GM18499 (cell line): ENCODE measurements at regions not wholly inside any gene's neighbourhood (a gene's known extent, or its start where the extent isn't known, plus 50 kb on each side); places are given as distances from the start of the nearest gene placed in this dataset.
"Not testable (repeated sequence)": the region's sequence is repeated elsewhere in the genome, so short reads cannot be mapped to it uniquely, and the experiment has no call there.

Source experiments
- ATAC-seq: cut with Tn5 transposase; IDR thresholded peaks from one replicate; pipeline ENCODE4 v1.9.1; 2021; ENCODE audit warnings: moderate number of reproducible peaks; ENCODE audit not compliant: insufficient read depth, unreplicated experiment

DNA sequence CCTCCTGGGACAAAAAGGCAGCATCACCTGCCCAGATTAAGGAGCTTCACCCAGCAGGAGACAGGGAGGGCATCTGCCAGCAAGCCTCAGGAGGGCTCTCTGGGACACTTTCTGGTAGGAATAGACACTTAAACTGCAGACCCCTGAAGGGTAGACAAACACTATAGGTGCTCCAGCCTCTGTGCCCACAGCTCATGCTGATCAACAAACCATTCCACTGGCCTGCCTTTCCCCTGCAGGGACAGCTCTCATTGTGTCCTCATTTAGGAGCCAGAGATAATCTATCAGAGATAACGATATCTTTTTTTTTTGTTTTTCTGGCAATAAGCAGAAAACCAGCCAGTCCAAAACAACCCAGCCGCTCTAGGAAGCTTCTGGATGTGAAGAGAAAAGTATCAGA, 251.8 kb upstream of the CCDC196 start:
- no peak for ATAC-seq

DNA sequence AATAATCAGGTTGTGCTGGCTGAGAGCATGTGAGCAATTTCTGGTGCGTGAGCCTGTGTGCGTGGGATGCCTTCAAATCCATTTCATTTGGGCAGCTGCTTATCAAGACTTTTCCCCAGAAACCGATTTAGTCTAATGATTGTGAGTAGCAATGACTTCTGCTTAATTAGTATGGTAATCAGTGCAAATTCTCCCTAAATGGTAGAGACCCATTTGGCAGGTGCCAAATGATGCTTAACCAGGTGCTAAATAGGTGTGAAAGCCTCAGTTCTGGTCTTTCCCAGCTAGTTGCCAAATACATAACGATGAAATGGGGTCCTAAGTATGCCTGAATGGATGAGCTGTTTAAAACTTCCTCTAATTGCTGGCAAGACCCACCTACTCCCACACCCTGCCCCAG, 248.4 kb upstream of the CCDC196 start:
- ATAC-seq: no peak

DNA sequence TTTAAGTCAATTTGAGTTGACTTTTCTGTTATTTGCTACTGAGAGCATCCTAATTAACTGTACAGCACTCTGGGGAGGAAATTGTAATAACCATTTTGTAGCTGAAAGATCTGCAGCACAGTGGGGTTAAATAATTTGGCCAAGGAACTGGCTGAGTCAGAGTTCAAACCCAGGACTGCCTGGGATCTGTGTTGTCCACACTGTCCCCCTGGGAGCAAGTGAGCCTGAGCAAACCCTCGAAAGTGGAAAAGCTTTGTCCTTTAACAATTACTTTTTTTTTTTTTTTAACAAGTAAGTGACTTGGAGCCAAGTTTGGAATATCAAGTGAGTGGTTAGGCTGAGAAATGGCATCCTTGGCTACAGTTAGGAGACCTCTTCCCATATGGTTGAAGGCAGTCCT, 247.2 kb upstream of the CCDC196 start:
- no peak for ATAC-seq

DNA sequence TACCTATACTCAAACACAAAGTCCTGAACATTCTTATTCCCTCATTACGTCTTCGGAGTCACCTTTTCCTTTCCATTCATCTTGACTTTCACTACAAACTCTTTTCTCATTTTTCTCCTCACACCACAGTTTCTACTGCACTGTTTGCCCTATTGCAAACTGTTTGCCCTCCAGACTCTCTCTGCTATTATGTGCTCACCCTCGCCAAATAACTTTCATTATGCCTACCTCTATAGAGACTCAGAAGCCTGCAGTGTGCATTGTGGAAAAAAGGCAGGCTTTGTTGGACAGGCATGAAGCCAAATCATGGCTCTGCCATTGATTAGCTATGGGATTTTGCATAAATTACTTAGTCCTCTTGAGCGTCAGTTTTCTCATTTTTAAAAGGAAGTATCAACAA, 246.6 kb upstream of the CCDC196 start:
- no peak for ATAC-seq

DNA sequence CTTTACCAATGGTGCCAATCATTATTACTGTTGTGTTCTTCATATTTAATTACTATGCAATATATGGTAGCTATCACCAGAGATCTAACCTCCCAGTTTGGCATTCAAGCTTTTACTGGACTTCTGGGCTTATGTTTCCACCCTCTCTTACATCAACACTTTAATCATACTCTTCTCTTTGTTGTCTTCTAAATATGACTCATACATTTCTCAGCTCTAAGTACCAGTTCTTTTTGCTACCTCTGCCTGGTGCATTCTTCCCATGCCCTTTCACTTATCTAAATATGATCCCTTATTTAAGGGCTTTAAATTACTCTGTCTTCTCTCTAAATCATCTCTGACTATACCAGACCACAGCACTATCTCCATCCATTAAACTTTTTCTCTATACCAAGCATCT, 246.1 kb upstream of the CCDC196 start:
- ATAC-seq: no peak

DNA sequence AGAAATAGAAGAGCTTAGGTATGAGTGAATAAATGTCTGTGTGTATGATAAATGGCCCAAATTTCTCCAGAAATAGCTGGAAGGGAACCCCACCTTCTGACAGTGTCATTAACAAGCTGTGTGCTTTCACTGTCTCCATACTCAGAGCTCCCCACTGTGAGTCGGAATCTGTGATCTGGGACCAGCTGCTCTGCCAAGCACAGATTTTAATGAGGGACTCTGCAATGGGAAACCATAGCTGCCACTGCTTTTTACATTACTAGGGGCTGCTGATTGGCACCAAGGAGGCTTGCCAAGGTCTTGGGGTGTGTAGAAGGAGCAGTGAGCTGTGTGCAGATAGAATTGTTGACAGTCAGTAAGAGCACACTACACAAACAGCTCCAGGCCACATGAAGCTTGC, 244.2 kb upstream of the CCDC196 start:
- no peak for ATAC-seq

DNA sequence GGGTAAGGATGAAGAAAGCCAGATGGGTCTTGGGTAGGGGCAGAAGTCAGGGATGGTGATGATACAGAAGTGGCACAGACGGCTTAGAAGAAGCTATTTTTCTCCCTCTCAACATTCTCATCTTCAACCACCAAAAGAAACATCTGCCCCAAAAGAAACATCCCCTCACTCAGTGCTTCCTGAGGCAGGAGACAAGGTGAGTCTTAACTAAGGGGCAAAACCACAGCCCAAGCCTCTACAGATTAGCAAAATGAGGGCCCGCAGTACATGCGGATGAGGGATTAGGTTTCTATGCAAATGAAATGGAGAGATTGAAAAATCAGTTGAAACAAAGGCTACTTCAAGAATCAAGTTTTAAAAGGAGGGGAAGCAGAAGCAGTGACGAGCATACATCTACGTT, 241.3 kb upstream of the CCDC196 start:
- ATAC-seq: no peak

DNA sequence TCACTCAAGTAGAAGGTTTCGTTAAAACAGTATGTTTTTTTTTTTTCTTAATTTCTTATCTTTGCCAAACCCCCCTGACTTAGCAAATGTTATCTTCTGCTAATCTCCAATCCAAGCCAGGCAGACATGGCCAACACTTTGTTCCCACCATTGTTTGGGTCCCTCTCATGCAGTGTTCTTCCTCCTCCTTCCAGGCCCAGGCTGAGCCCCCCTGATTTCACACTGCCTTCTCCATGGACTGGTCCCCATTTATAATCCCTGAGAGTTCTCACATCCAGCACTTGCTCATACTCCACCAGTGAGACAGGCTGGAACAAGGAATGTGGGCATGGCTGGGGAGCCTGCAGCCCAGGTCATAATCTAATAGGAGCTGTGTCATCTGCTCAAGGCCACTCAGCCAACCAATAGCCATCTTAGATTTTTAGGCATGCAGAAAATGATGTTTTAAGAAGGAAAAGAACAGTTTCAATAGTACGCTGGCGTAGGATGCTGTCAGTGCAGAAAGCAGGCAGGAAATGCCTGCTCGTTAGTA, 238.4 kb upstream of the CCDC196 start:
- no peak for ATAC-seq

DNA sequence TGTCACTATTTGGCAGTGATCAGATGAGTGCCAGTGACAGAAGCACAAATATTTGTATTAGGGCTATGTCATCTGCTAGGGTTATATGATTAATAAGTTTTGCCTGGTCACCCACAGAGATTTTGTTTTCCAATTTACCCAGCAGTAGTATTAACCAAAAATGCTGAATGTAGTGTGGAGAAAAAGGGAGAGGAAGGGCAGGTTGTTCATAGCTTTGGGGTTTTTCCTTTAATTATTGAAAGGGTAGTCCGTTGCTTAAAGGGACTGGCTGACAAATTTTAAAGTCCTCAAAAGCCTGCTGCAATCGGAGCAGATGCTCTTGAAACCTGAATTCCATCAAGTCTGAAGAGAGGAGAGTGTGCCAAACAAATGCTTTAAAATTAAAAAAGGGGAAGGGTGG, 237.9 kb upstream of the CCDC196 start:
- no peak for ATAC-seq

DNA sequence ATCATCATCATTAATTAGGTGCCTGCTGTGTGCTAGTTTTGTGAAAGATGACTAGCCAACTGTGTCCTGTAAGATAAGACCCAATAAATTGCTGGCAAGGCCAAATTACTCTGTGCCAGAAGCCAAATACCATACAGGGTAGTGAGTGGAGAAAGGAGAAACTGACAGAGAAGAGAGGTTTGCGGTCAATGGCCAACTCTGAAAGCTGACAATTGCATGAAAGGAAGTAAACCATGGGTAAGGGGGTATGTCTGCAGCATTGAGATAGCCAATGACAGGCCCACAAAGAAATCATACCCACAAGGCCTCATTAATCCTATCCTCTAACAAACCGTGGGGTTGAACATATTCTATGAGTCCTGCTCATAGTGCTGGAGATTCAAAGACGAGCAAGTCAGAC, 236.6 kb upstream of the CCDC196 start:
- no peak for ATAC-seq

DNA sequence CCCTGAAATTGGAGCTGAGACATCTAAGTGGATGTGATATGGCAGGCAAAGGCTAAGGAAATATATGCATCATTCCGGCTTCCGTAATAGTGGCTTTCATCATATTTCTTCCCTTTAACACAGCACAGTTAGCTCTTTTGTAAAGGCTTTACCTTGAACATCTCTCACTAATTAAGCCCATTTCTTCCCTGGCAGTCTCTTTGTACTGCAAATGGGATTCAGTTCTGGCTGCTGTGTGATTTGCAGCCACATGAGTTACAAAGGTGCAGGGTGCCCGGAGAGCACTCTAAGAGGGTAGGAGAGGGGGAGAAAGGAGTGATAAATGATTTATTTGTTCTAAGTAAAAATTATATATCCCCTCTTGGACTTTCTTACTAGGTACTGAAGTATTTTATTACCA, 232.1 kb upstream of the CCDC196 start:
- no peak for ATAC-seq

DNA sequence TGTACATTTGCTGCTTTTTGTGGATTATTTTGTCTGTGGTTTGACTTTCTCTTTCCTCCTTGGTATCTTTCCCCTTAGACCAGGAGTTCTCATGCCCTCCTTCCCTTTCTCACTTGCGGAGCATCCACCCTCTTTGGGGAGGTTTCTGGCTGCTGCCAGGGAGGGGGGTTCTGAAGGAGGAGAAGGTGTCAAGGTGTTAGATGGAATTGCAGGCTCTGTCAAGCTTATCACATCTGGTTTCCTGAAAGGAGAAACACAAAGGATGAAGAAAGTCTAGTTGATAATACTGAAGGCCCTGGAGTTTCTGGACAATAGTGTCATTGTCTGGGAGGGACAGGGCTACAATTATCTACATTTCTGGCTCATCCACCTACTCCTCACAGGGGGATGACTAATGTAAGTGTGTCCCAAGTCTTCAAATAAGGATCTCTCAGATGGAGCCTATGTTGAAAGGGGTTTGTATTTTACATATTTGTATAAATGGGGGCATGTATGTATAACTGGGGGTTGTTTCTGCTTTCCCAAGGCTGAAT, 217.3 kb upstream of the CCDC196 start:
- no peak for ATAC-seq

DNA sequence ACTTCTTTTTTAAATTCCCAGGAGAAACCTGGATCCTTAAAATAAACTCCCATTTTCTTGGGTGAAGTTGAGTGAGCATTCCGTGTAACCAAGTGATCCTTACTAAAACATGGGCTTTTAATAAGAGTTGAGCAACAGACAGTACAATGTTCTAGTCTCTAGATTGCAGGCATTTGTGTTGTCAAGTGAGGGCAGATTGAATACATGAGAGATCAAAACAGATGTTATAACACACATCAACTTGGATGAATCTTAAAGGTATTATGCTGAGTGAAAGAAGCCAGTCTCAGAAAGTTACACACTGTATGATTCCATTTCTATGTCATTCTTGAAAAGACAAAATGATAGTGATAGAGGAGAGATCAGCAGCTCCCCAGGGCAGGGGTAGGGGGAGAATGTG, 213.9 kb upstream of the CCDC196 start:
- no peak for ATAC-seq

DNA sequence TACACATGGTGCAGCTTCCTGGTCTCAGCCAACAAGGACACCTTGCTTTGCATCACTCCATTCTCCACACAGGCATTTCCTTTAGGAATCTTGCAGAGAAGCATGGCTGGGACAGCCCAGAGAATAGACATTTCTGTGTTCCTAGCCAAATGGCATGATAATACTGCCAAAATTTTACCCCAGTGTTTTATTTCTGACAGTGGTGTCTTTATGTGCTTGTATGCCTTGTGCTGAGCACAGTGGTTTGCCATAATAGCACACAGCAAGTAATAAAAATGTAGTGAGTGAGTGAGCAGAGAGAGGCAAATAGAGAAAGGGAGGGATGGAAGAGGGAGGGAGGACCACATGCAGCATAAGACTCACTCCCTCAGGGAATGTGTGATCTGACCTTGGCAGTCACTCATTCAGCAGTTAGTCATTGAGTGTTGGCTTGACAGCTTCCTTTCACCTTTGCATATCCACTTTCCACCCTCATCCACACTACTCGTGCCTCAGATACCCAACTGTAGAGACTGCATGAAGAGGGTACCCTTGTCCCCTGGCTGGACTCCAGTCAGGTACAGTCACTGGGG, 212.8 kb upstream of the CCDC196 start:
- ATAC-seq: no peak

DNA sequence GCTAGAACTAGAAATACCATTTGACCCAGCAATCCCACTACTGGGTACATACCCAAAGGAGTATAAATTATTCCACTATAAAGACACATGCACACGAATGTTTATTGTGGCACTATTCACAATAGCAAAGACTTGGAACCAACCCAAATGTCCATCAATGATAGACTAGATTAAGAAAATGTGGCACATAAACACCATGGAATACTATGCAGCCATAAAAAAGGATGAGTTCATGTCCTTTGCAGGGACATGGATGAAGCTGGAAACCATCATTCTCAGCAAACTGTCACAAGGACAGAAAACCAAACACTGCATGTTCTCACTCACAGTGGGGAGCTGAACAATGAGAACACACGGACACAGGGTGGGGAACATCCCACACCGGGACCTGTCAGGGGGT, 207.8 kb upstream of the CCDC196 start:
- not testable (repeated sequence) for ATAC-seq

DNA sequence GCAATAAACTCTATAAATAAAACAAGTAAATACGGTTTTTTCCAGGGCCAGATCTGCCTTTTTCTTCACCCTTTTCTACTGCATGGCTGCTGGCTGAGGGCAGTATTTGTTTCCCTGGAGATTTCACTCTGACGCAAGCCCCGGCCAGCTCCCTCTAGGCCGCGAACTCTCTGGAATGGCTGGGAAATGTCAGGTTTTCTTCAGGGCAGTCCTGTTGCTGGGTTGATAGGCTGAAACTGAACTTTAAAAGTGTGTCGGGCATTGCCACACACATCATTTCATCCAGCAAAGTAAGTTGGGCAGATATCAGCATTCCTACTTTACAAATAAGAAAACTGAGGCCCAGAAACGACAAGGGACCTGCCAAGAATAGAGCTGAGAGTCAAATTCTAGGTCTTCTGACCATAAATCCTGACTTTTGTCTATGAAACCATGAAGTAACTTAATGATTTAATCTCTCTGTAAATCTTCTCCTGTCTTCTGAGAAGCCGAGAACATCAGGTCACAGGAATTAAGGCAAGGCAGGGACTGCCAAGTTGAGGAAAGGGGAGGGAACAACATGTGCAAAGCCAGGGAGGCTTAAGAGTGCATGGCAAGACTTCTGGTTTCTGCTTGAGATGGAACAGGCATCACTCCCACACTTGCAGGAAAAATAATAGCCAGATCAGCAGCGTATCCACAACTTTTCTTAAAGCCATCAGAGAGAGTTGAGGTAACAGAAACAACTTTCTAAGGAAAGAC, 205.0 kb upstream of the CCDC196 start:
- no peak for ATAC-seq

DNA sequence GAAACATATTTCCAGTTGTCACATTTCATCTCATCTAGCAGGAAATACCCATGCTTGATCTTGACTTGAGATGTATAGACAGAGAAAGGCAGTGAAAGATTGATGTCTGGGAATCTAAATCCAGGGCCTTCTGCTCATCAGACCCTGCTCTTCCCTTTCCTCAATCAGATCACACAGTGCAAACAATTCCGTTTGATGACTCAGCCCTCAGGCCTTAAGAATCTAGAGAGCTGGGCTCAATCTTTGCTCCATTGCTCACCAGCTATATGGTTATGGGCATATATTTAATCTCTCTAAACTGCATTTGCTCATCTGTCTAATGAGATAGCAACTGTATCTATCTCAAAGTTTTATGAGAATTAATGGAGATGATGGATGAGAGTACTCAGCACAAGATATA, 201.8 kb upstream of the CCDC196 start:
- no peak for ATAC-seq

DNA sequence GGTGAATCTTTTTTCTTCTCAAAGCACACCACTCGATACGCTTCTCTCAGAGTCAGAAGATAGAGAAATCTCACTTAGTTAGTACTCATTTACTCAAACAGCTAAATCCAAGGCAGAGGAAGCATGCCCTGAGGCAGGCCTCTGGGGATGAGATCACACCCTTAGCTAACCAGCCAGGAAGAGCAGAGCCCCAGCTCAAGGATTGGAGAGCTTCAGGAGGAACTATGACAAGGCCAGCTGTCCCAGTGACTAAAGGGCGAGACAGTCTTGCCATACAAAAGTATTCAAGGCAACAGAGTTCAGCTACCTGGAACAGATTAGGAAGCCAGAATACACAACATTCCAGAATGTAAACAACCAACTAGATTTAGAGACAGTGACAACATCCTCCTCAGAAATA, 197.7 kb upstream of the CCDC196 start:
- no peak for ATAC-seq

DNA sequence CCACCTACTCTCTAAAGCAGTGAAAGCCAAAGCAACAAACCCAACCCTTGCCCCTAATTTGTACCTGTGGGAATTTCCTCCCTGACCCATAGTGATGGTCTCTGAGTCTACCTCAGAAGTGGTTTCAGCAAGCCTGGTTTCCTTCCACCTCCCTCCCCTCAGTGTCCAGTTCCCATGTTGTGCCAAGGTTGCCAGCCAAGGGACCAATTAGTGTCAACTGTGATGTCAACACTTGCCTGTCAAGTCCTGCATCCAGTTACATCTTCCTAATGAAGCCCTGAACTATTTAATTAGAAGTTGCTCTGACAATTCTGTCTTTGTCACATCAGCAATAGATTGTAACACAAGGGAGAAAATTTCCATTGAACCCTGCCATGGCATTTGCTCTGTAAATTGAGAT, 194.4 kb upstream of the CCDC196 start:
- no peak for ATAC-seq

DNA sequence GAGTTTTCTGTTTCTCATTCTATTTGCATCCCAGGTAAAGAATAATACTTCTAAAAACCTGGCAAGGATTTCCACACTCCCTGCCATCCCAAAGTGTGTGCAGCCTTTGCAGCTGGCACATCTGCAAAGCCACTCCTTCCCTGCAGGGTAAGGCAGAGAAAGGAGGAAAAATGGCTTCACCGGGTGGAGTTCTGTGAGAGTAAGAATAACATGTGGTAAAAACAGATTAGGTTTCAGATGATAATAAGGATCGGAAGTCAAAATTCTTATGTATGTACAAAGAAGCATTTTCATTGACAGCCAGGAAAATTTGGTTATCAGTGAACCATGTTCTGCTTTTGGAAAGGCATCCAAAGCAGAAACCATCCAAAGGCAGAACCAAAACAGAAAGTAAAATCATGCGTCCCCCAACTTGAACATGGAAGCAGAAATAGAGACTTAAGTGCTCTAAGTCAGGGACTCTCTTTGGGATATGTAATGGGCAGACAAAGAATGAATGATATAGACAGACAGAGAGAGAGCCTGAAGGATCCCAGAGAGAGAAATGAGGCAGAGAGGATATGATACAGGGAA, 192.6 kb upstream of the CCDC196 start:
- no peak for ATAC-seq

DNA sequence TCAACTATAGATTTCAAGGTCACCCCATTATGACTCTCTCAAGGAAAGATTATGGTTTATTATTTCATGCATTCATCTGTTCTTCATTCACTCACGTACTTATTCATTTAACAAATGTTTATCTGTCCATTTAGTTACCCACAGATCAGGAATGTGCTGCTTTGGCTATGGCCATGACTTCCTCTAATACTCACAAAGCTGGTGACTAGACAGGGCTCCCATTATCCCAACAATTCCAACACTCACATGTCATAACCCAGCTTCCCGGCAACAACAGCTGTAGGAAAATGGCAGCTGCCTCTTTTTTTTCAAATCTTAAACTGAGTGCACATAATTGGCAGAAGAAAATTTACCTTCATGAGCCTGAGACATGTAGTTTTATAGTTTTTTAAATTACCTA, 190.8 kb upstream of the CCDC196 start:
- no peak for ATAC-seq

DNA sequence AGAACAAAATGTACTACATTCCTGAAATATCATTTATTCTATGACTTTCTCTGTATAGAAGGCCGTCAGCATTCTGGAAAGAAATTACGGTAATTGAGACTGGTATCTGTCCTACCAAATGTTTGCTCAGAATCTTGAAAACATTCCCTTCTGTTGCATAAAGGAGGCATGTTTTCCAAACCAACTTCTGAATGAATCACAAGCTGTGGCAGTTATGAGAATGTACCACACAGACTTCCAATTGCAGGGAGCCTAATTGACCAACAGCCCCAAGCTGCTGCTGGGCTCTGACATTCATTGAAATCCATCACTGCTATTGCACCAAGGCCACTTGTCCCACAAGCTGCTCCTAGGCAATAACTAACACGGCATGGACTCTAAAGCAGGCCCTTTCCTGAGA, 185.3 kb upstream of the CCDC196 start:
- no peak for ATAC-seq
